ENCODE measurements at regions not wholly inside any gene's neighbourhood (a gene's known extent, or its start where the extent isn't known, plus 50 kb on each side); places are given as distances from the start of the nearest gene placed in this dataset.

DNA sequence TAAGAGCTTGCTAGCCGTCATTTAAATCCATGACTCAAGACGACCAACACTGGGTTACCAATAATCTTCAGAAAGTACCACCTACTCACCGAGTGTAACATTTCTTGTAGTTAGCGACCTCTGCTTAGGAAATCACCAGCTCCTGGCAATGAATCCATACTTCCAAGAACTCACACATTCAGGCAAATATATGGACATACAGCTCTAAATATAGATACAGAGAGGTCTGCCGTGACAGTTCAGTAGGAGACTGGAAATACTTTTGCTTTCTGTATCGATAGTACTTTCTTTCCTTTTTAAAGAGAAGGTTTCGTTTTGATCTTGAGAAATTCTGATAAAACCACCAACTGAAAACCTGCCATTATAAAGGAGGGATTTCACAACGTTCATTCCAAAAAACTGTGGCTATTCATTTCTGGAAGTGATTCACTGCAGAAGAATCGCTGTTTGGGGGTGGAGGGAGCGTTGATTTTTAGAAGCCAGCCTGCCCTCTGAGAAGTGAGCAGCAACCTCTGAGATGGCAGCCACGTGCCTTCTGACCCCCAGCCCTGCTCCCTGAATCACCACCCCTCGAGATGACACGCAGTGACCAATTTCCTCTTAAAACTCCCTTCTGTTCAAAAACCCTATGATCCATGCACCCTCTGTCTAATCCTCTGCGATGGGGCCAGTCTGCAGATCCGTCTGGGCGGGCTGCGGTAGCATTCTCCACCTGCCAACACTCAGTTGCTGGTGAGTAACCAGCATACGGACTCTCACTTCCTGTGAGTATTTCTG is 179.0 kb upstream of the KLF14 start:
- DNase-seq: peak; percentile 68

DNA sequence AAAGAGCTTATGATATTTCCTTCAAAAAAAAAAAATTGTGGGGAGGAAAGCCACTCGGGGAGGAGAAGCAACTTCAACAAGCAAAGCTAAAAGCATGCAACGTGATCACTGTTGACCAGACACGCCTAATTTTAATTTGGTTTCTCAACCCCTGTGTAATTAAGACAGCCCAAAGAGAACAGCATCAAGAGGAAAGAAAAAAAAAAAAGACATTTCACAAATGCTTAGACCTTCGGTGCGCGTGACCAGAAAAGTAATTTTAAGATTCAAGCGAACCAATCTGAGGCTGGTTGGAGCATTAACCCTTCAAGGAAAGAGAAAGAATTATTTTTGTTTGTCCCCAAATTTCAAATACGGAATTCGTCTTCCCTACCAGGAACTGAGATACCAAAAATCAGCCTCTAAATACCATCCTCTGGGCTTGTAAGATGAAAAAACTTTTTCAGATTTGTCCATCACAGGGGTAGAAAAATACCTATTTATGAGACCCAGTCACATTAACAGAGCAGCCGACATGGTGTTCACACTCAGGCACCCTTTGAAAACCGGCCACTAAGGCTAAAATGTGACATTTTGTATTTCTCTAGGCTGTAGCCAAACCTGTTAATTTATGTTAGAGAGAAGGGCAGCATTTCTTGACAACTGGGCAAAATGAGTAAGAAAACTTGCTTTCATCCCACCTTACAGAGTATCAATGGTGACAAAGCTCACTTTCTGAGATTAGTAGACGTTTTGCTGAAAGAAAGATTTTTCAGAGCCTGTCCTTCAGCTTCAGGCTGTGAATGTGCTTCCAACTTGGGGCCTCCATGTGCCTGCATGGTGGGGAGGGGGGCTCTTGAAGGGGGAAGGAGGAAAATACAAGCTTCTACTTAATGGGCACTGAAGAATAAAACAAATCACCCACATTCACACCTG is 179.9 kb upstream of the KLF14 start:
- DNase-seq: no peak

- DNase-seq: no peak
These were observed 180.7 kb upstream of the KLF14 start for GRCh38 chr7:130914554-130915294.

DNA sequence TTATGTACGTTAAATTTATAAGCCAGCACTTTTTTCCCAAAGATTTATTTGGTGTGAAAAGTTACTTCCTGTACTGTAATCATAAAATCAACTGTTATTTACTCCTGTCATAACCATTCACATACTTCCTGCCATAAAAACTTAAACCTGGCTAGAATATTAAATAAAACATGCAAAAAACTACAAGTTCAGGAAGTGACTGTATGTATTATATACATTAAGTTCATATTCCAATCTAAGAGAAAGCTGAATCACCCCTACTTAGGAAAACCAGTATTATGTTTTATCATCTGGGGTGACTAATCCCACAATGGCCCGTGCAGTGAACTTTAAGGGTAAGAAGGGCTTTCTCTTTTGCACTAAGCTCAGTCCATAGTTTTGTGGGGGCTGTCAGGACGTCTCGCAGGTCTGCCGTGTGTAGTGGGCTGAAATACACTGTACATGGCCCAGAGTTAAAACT is 183.7 kb upstream of the KLF14 start:
- no peak for DNase-seq

DNA sequence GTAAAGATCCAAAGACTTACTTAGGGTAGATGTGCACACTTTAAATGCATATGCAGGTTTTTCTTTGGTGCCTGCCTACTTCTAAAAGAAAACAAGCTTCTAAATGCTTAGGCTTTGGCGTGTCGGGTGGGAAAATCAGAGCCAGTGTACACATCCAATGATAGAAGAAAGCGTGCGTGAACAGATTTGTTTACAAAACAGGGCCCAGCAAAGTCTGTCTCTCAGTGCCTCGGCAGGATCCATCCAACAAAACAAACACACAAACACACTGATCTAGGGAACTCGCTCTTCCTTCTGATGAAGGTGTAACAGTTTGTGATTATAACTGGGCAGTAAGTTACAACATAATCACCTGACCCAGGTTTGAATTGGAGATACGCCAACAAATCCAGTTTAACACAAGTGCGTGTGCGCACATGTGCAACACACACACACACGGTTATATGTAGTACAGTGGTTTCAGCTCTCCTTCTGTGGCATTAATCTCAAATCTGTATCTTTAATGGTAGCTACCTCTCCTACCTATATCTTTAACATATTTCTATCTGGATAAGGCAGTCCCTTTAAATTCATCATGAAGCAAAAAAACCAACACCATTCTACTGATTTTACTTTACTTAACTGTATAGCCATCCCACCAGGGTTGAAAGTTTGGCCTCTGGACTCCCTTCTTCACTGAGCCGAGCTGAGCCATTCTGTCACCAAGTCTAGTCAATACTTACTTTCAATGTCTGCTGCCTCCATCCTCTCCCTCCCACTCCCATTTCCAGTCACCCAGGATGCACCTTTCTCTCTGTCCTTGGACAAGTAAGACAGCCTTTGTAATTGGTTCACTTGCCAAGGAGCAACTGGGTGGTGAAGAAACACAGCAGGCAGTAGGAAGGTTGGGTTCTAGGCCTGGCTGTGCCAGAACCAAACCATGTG is 184.4 kb upstream of the KLF14 start:
- DNase-seq: no peak

GRCh38 chr7:130919316-130920103 is 185.5 kb upstream of the KLF14 start:
- no peak for DNase-seq

DNA sequence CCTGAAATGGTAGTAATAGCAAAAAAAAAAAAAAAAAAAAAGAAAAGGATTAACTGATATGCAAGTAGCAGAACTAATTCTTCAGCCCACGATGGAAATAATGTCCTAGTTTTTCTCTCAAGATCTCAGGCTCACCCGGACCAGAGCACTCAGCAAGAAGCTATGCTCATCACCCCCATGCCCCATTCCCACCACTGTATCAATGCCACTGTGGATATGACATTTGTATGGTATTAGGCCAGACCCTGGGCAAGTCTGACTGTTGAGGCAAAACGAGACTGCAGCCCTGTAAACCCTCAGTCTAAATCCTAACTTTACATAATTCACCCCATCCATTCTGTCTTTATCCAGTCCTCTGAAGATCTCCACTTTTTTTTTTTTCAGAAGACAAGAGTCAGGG is 186.1 kb upstream of the KLF14 start:
- no peak for DNase-seq

- no peak for DNase-seq
These were observed 187.6 kb upstream of the KLF14 start for GRCh38 chr7:130921391-130922180.

- no peak for DNase-seq
These were observed 188.5 kb upstream of the KLF14 start for GRCh38 chr7:130922206-130923112.

- no peak for DNase-seq
These were observed 189.4 kb upstream of the KLF14 start for GRCh38 chr7:130923365-130923764.

DNA sequence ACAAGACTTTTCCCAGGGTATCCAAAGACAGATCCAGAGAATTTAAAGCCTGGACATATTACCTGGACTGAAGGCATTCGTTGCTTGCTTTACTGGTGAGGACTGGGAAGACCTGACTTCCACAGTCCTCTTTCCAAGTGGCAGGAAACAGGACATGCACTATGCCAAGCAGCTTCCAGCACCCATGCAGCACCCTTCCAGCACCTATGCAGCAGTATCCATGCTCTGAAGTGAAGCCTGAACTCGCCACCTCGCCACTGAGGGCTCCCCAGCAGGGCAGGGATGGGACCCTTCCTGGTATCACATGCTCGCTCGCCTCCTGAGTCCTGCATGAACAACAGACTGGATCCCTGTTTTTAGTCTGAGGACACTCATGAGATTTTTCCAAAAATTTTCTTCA is 189.9 kb upstream of the KLF14 start:
- DNase-seq: no peak

GRCh38 chr7:130925136-130925794 is 191.3 kb upstream of the KLF14 start:
- no peak for DNase-seq

- peak; percentile 24 for DNase-seq
These were observed 192.1 kb upstream of the KLF14 start for GRCh38 chr7:130926001-130926691.

DNA sequence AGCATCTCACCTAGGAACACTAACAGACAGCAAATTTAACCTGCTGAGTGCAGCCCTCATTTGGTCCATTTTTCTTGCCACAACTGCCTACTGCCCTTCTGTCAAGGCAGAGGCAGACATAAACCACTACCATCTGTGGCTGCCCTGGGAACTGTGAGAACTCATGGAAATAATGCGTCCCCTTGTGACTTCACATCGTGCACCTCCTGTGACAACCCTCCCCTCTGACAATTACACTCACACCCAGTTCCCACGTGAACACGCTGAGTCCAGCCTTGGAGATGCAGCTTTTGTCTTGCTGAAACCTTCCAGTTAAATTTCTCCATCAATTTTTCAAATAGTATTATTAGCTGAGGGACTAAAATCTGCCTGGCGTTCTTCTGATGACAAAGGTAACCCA is 193.1 kb upstream of the KLF14 start:
- no peak for DNase-seq

GRCh38 chr7:130927564-130927963 is 193.6 kb upstream of the KLF14 start:
- no peak for DNase-seq

- DNase-seq: no peak
These were observed 196.1 kb upstream of the KLF14 start for GRCh38 chr7:130929896-130930659.

- DNase-seq: no peak
These were observed 196.7 kb upstream of the KLF14 start for GRCh38 chr7:130930681-130931080.

Data from activated gamma-delta T cell treated with Interleukin-2 at 50 U/mL for 16 hours (primary cell).